ENCODE measurements at regions not wholly inside any gene's neighbourhood (a gene's known extent, or its start where the extent isn't known, plus 50 kb on each side); places are given as distances from the start of the nearest gene placed in this dataset.

DNA sequence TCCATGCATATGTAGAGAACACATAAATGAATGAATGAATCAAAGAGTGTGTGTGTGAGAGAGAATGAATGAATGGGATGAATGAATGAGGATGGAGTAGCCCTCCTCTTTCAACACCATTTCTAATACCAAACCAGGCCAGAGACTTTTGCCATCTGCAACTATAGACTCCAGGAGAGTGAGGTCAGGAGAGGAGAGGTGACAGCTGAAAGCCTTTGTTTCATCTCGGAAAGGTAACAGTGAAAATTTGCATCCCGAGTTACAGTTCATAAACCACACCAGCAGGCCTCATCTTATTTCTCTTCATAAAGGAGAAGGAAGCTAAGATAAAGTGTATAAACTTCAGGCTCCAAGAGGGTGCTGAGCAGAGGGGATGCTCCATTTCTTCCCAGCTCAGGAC lies 255.3 kb upstream of the KLF4 start:
- Histone ChIP-seq H3K27ac (no peak overlapping the region), H3K4me3 (IDR thresholded peaks at IDR 0.05; ENCODE audit: insufficient read depth, low read depth, low read length) (no peak overlapping the region), H3K79me2 (ENCODE audit: insufficient read depth, low read depth) (no peaks in the 10 kb centered on the region), H3K36me3 (ENCODE audit: insufficient read depth) (no peaks in the 10 kb centered on the region), H3K9ac (no peak overlapping the region), H3K27me3 (ENCODE audit: insufficient read depth, low read depth) (no peaks in the 10 kb centered on the region), H3K4me2 (no peak overlapping the region), H3K4me1 (ENCODE audit: low read depth, poor library complexity, severe bottlenecking) (peaks cover 8% of the 10 kb centered on the region), H4K20me1 (ENCODE audit: insufficient read depth) (no peaks in the 10 kb centered on the region), H2AFZ (ENCODE audit: low read depth) (no peak overlapping the region)
- TF ChIP-seq, protein P1, sequence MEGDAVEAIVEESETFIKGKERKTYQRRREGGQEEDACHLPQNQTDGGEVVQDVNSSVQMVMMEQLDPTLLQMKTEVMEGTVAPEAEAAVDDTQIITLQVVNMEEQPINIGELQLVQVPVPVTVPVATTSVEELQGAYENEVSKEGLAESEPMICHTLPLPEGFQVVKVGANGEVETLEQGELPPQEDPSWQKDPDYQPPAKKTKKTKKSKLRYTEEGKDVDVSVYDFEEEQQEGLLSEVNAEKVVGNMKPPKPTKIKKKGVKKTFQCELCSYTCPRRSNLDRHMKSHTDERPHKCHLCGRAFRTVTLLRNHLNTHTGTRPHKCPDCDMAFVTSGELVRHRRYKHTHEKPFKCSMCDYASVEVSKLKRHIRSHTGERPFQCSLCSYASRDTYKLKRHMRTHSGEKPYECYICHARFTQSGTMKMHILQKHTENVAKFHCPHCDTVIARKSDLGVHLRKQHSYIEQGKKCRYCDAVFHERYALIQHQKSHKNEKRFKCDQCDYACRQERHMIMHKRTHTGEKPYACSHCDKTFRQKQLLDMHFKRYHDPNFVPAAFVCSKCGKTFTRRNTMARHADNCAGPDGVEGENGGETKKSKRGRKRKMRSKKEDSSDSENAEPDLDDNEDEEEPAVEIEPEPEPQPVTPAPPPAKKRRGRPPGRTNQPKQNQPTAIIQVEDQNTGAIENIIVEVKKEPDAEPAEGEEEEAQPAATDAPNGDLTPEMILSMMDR (conservative IDR thresholded peaks at IDR 0.05; ENCODE audit: low read depth, low read length), result no peak

DNA sequence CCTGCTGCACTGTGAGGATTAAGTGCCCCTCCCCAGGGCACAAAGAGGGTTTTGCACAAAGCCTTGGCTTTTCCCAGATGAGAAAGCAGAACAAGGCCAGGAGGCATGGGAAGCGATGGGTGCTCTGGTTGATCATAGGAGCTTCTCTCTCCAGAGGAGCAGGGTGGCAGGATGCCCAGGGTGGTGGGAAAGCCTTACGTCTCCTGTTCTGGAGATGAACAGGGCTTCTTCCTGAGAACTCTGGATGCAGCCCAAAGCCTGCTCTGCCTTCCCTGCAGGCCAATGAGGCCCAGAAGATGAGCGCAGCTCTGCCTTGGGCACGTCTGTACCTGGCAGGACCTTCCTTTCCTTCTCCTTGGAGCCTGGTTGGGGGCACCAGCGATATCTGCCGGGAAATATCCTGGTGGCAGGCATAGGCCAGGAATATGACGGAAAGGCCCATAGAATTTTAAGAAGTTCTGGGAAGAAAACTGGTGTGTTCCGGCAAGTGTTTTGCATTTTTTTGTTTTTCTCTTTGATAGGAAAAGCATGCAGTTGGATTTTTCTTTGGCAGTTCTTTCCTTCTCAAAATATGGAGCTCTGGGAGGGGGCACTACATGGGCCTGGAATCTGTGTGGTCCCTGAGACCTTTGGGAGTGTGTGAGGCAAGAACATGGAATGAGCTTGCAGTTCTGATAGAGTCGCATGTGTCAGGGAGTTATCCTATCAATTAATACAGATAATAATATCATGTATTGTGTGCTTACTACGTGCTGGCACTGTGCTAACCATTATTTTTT lies 253.2 kb upstream of the KLF4 start:
- no peaks in the 10 kb centered on the region for H3K4me1 ChIP-seq (ENCODE audit: low read depth, poor library complexity, severe bottlenecking)
- no peak overlapping the region for H3K4me2 ChIP-seq
- no peaks in the 10 kb centered on the region for H3K79me2 ChIP-seq (ENCODE audit: insufficient read depth, low read depth)
- H3K9ac ChIP-seq, result no peak overlapping the region
- TF ChIP-seq, protein P1 (conservative IDR thresholded peaks at IDR 0.05; ENCODE audit: low read depth, low read length), result no peak
- H2AFZ ChIP-seq (ENCODE audit: low read depth), result no peak overlapping the region
- H4K20me1 ChIP-seq (ENCODE audit: insufficient read depth), result no peaks in the 10 kb centered on the region
- no peaks in the 10 kb centered on the region for H3K27me3 ChIP-seq (ENCODE audit: insufficient read depth, low read depth)
- H3K36me3 ChIP-seq (ENCODE audit: insufficient read depth), result no peaks in the 10 kb centered on the region
- H3K27ac ChIP-seq, result no peak overlapping the region
- no peak overlapping the region for H3K4me3 ChIP-seq (IDR thresholded peaks at IDR 0.05; ENCODE audit: insufficient read depth, low read depth, low read length)

DNA sequence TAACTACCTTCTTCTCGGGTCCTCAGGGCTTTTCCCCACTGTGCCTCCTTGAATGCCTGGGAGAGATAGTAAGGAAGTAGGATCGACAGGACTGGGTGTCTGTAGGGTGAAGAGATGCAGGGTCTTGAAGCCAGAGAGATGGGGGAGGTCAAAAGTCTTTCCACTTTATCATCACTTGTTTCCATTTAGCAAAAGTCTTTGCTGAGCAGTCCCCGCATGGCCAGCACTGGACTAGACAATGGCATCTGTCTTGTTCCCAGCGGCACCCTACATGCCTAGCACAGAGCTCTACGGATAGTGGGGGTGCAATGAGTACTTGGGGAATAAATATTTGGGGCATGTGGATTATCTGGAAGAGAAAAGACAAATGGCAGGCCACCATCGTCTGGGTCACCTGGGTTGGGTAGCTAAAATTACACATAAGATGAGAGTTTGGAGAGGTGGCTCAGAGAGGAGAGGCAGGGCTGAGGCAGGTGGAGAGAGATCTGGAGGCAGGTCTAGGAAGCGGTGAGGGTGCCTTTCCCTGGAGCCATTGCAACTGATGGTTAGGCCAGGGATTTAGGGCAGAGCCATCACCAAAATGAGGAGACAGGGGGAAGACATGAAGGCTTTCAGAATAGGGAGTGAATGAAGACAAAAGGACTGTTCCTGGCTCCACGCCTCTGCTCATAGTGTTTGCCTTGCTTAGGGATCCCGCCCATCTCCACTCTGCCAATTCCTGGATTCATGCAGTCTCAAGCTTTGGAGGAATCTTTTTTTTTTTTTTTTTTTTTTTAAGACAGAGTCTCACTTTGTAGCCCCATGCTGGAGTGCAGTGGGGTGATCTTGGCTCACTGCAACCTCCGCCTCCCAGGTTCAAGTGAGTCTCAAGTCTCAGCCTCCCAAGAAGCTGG lies 250.8 kb upstream of the KLF4 start:
- no peaks in the 10 kb centered on the region for H3K4me1 ChIP-seq (ENCODE audit: low read depth, poor library complexity, severe bottlenecking)
- H3K9ac ChIP-seq, result no peak overlapping the region

DNA sequence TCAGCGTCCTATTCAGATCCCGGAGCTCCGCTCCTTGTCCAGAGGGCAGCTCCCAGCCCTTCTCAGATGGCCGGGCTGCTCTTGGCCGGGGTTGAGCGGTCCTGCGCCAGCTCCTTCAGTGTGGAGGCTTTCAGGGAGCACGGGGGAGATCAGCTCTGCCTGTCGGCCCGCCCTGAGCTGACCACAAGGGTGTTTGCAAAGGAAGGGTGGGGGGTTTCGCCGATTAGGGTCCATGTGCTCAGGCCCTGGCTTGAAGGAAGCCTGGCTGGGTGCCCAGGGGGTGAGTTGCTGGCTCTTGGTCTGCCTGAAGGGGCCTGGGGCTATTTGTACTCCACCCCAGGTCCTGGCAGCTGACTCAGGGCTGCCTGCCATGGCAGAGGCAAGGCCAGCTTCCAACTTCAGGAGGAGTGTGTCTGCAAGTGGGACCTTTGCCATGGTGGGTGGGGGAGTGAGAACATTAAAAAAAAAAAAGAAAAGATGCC lies 250.1 kb upstream of the KLF4 start:
- Histone ChIP-seq H3K27me3 (ENCODE audit: insufficient read depth, low read depth) (no peaks in the 10 kb centered on the region), H3K36me3 (ENCODE audit: insufficient read depth) (no peaks in the 10 kb centered on the region), H3K4me1 (ENCODE audit: low read depth, poor library complexity, severe bottlenecking) (no peaks in the 10 kb centered on the region), H2AFZ (ENCODE audit: low read depth) (no peak overlapping the region), H3K79me2 (ENCODE audit: insufficient read depth, low read depth) (no peaks in the 10 kb centered on the region), H3K4me3 (IDR thresholded peaks at IDR 0.05; ENCODE audit: insufficient read depth, low read depth, low read length) (no peak overlapping the region), H3K4me2 (no peak overlapping the region), H4K20me1 (ENCODE audit: insufficient read depth) (no peaks in the 10 kb centered on the region), H3K9ac (no peak overlapping the region), H3K27ac (no peak overlapping the region)
- TF ChIP-seq, protein P1 (conservative IDR thresholded peaks at IDR 0.05; ENCODE audit: low read depth, low read length), result no peak

More for the DNA sequence above, 250.8 kb upstream of the KLF4 start:
- no peak overlapping the region for H3K27ac ChIP-seq
- TF ChIP-seq, protein P1 (conservative IDR thresholded peaks at IDR 0.05; ENCODE audit: low read depth, low read length), result no peak
- no peak overlapping the region for H3K4me2 ChIP-seq
- no peaks in the 10 kb centered on the region for H3K79me2 ChIP-seq (ENCODE audit: insufficient read depth, low read depth)
- H3K4me3 ChIP-seq (IDR thresholded peaks at IDR 0.05; ENCODE audit: insufficient read depth, low read depth, low read length), result no peak overlapping the region
- no peaks in the 10 kb centered on the region for H4K20me1 ChIP-seq (ENCODE audit: insufficient read depth)
- H3K36me3 ChIP-seq (ENCODE audit: insufficient read depth), result no peaks in the 10 kb centered on the region
- H3K27me3 ChIP-seq (ENCODE audit: insufficient read depth, low read depth), result no peaks in the 10 kb centered on the region
- H2AFZ ChIP-seq (ENCODE audit: low read depth), result no peak overlapping the region

Measured in KMS-11 (cell line).